Neural cell (in vitro differentiated cells): ENCODE measurements at regions not wholly inside any gene's neighbourhood (a gene's known extent, or its start where the extent isn't known, plus 50 kb on each side); places are given as distances from the start of the nearest gene placed in this dataset.

Experiments used
- H2AFZ ChIP-seq: fragments of 200-600, 300-800 bp; sonication (generic), shearing (Covaris generic); 2 replicates; pipeline ENCODE4 v1.6.0; 2014; ENCODE audit warnings: low read depth, mild to moderate bottlenecking, antibody characterized with exemption, low read length, moderate library complexity
- H3F3A ChIP-seq: fragments of 200-600 bp; shearing (Covaris generic); 2 replicates; pipeline ENCODE4 v1.6.1; 2016; ENCODE audit warnings: mild to moderate bottlenecking, moderate library complexity, mixed read lengths, antibody characterized with exemption, low read length; ENCODE audit not compliant: insufficient read depth, poor library complexity, severe bottlenecking
- H3K27ac ChIP-seq: fragments of 200-600, 300-800 bp; sonication (generic), shearing (Covaris generic); 2 replicates; pipeline ENCODE4 v1.5.1; 2014; ENCODE audit warnings: mild to moderate bottlenecking, low read length, moderate library complexity
- H3K27me3 ChIP-seq: fragments of 300-800, 200-600 bp; sonication (generic), shearing (Covaris generic); 2 replicates; pipeline ENCODE4 v1.6.0; 2014; ENCODE audit warnings: mild to moderate bottlenecking, low read depth, low read length, moderate library complexity; ENCODE audit not compliant: insufficient read depth
- H3K36me3 ChIP-seq: fragments of 300-800, 200-600 bp; sonication (generic), shearing (Covaris generic); 2 replicates; pipeline ENCODE4 v1.5.1; 2014; ENCODE audit warnings: mild to moderate bottlenecking, antibody characterized with exemption, low read length, moderate library complexity; ENCODE audit not compliant: insufficient read depth
- H3K4me2 ChIP-seq: fragments of 300-800, 200-600 bp; sonication (generic), shearing (Covaris generic); 2 replicates; pipeline ENCODE4 v1.6.0; 2014; ENCODE audit warnings: mild to moderate bottlenecking, low read length
- H3K4me3 ChIP-seq: fragments of 300-800, 200-600 bp; sonication (generic), shearing (Covaris generic); 2 replicates; pipeline ENCODE4 v1.5.1; 2014; ENCODE audit warnings: mild to moderate bottlenecking, low read length, moderate library complexity
- H3K79me2 ChIP-seq: fragments of 200-600 bp; shearing (Covaris generic); replicated peaks from 2 replicates; pipeline ENCODE4 v1.6.0; 2014; ENCODE audit warnings: mild to moderate bottlenecking, low read length, moderate library complexity; ENCODE audit not compliant: insufficient read depth
- H3K9ac ChIP-seq: fragments of 300-800, 200-600 bp; sonication (generic), shearing (Covaris generic); 2 replicates; pipeline ENCODE4 v1.6.1; 2016; ENCODE audit warnings: mild to moderate bottlenecking, low read length, mixed read lengths
- H3K9me2 ChIP-seq: fragments of 200-600 bp; shearing (Covaris generic); 2 replicates; pipeline ENCODE4 v1.6.1; 2016; ENCODE audit warnings: mild to moderate bottlenecking, low read length, mixed read lengths; ENCODE audit not compliant: insufficient read depth
- H3K9me3 ChIP-seq: fragments of 200-600, 300-800 bp; sonication (generic), shearing (Covaris generic); 2 replicates; pipeline ENCODE4 v1.6.1; 2016; ENCODE audit warnings: mild to moderate bottlenecking, mixed run types, low read length, moderate library complexity, mixed read lengths
- H4K20me1 ChIP-seq: fragments of 200-600 bp; shearing (Covaris generic); 2 replicates; pipeline ENCODE4 v1.6.1; 2016; ENCODE audit warnings: mild to moderate bottlenecking, mixed run types; ENCODE audit not compliant: insufficient read depth
- CTCF ChIP-seq: fragments of 450-650 bp; IDR thresholded peaks from 2 replicates; pipeline ENCODE4 v1.5.1; 2014; ENCODE audit warnings: antibody characterized with exemption, mild to moderate bottlenecking, moderate library complexity; ENCODE audit not compliant: poor library complexity, severe bottlenecking
- EP300 ChIP-seq: fragments of 450-650 bp; conservative IDR thresholded peaks from 2 replicates; pipeline ENCODE4 v1.6.1; 2014; ENCODE audit warnings: antibody characterized with exemption, mild to moderate bottlenecking, moderate library complexity; ENCODE audit not compliant: poor library complexity, severe bottlenecking
- EZH2 ChIP-seq: fragments of 200-600, 300-800 bp; shearing (Covaris generic), sonication (generic); IDR thresholded peaks from 2 replicates; pipeline ENCODE4 v1.6.1; 2014; ENCODE audit warnings: antibody characterized with exemption, low read length, borderline replicate concordance, mild to moderate bottlenecking; ENCODE audit not compliant: insufficient read depth, poor library complexity, severe bottlenecking
- MXI1 ChIP-seq: fragments of 450-650 bp; conservative IDR thresholded peaks from 2 replicates; pipeline ENCODE4 v1.6.1; 2014; ENCODE audit warnings: antibody characterized with exemption, mild to moderate bottlenecking; ENCODE audit not compliant: poor library complexity, severe bottlenecking
- POLR2AphosphoS5 ChIP-seq: IDR thresholded peaks from 2 replicates; pipeline ENCODE4 v1.6.1; 2012
- RAD21 ChIP-seq: fragments of 450-650 bp; conservative IDR thresholded peaks from 2 replicates; pipeline ENCODE4 v1.6.1; 2014; ENCODE audit warnings: antibody characterized with exemption, mild to moderate bottlenecking, moderate library complexity
- REST ChIP-seq: IDR thresholded peaks from 2 replicates; pipeline ENCODE4 v1.6.1; 2012; ENCODE audit warnings: borderline replicate concordance
- SMC3 ChIP-seq: fragments of 450-650 bp; conservative IDR thresholded peaks from 2 replicates; pipeline ENCODE4 v1.6.1; 2014; ENCODE audit warnings: antibody characterized with exemption, mild to moderate bottlenecking, moderate library complexity; ENCODE audit not compliant: poor library complexity
- TAF1 ChIP-seq: IDR thresholded peaks from 2 replicates; pipeline ENCODE4 v1.6.1; 2012; ENCODE audit warnings: low read depth

- Histone ChIP-seq H4K20me1 (no peaks in the 10 kb centered on the region), H3K27ac (no peak overlapping the region), H3K9me3 (no peaks in the 10 kb centered on the region), H3K9me2 (no peaks in the 10 kb centered on the region), H3K9ac (no peak overlapping the region), H3K4me3 (no peak overlapping the region), H3F3A (no peaks in the 10 kb centered on the region), H3K79me2 (no peaks in the 10 kb centered on the region), H3K27me3 (no peaks in the 10 kb centered on the region), H3K36me3 (no peaks in the 10 kb centered on the region), H3K4me2 (no peak overlapping the region), H2AFZ (no peak overlapping the region)
- TF ChIP-seq CTCF (peak; percentile 32), SMC3 (no peak)
These were observed 777.3 kb downstream of the CCSER2 start for GRCh38 chr10:85105614-85106255.

GRCh38 chr10:85111271-85111670 lies 782.9 kb downstream of the CCSER2 start:
- H3K9me3 ChIP-seq = no peaks in the 10 kb centered on the region
- no peaks in the 10 kb centered on the region for H3K79me2 ChIP-seq

More at GRCh38 chr10:85111271-85111670, 782.9 kb downstream of the CCSER2 start:
- H3K27me3 ChIP-seq = no peaks in the 10 kb centered on the region
- H3K27ac ChIP-seq = no peak overlapping the region
- H3F3A ChIP-seq = no peaks in the 10 kb centered on the region
- H3K4me3 ChIP-seq = no peak overlapping the region
- no peak overlapping the region for H3K4me2 ChIP-seq
- no peaks in the 10 kb centered on the region for H3K36me3 ChIP-seq
- no peak overlapping the region for H2AFZ ChIP-seq
- H3K9ac ChIP-seq = no peak overlapping the region
- H4K20me1 ChIP-seq = no peaks in the 10 kb centered on the region
- TF ChIP-seq SMC3 (no peak), EP300 (no peak), REST (no peak), TAF1 (no peak), POLR2AphosphoS5 (no peak), MXI1 (no peak), RAD21 (no peak), CTCF (no peak), EZH2 (no peak)
- no peaks in the 10 kb centered on the region for H3K9me2 ChIP-seq
